SW 1271 (cell line): ENCODE measurements at regions not wholly inside any gene's neighbourhood (a gene's known extent, or its start where the extent isn't known, plus 50 kb on each side); places are given as distances from the start of the nearest gene placed in this dataset.

Source experiments
- DNase-seq, 2 experiments: peaks; one replicate each; lab custom pipeline; 2025; lab: John Stamatoyannopoulos, UW

DNA sequence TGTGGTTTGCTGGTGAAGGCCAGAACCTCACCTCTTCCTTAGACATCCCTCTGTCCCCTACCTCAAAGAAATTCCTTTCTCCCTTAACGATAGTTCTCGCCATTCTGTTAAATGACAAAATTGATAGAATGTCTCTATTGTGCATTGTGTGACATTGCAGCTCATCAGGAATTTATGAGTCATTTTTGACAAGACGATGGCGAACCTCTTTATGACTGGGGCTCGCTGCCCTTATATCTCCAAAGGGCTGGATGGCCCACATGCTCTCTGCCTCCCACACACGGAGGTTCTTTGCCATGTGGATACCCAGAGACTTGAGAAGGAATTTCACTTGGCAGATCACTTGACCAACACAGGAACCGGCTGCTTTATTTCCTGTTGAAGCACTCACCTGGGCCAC lies 66.8 kb upstream of the RPS6KA2 start:
- no peak for DNase-seq

DNA sequence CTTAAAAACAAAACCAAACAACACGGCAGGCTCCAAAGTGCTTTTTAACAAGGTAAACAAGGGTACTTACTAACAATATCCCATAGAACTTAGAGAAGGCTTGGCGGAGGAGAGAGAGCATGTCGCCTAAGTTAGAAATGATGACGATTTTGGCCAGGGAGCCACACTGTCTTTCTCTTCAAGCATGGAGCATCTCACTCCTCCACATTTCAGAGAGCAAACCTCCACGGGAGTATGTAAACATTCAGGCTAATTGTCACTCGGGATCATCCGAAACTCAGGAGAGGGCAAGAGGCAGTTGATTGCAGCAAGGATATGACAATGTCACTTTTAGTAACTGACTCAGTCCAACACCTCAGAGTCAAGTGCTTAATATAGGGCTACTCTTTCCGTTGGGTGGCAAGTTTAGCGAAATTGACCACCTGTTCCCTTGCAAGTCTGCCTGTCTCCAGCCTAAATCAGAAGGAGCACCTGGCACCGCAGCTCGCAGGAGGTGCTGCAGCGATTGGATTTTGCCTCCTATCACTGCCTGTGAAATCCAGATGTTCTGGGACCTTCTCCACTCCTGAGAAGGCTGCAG lies 65.8 kb upstream of the RPS6KA2 start:
- no peak for DNase-seq

DNA sequence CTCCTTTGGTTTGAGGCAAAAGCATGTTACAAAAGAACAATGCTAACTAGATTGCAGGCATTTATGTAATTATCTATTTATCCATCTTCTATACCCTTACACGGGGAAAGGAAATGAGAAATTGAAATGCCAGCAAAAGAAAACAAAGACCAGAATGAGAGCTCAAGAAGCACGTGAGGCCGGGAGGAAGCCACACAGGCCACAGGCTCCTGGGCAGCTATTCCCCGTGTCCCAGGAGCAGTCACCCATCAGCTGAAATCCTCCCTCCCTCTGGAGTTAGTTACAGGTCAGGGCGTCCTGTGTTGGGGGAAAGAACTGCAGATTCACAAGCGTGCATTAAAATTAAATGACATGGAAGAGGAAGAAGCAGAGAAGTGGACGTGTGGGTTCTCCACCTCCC lies 64.7 kb upstream of the RPS6KA2 start:
- no peak for DNase-seq

DNA sequence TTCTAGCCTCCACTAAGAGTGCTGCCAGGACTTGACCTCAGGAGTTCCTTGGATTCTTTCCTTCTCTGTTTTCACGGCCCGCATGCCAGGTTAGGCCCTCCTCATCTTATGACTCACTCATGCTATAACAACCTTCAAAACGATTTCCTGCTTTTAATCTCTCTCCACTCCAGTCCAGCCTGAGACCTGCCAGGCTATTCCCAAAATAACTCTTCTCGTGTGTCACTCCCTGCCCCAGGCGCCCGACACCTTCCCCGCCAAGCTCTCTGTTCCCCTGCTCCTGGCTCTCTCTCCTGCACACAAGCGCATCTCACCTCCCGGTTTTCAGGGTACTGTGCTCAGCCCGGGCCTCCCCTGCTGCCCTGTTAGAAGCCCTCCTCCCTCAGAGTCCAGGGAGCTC lies 64.1 kb upstream of the RPS6KA2 start:
- peak in 1 of 2 experiments; percentile 39 for DNase-seq

DNA sequence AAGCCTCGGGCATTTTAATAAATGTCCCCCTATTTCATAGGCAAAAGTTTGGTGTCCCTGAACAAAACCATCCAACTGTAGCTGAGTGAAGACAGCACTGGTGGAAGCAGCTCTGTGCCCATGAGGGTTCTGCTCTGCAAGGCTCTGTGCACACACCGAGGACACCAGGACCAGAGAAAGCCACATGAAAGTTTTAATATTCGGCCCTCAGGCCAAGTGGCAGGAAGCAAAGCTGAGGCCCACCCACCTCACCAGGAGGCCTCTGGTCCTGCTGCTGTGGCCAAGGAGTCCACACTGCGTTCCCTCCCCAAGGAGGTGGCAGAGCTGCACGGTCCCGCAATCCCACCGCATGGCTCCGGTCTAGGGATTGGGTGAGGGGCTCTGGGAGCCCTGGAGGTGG lies 62.6 kb upstream of the RPS6KA2 start:
- no peak for DNase-seq

DNA sequence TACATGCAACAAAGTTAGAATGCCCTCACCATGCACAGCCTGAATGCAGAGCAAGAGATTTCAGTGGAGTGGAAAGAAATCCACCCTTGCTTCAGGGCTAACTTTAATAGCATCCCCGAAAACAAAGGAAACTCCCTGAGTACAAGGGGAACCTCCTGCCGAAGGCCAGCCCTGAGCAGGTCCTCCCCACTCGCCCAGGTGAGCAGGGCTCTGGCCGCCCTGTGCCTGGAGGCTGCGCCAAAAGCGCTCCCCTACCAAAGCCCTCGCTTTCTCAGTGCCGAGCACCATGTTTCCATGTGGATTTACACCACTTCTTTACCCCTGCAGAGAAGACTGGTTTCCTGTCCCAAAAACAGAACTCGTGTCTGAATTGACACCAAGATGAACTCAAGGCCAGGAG lies 61.9 kb upstream of the RPS6KA2 start:
- DNase-seq: no peak

DNA sequence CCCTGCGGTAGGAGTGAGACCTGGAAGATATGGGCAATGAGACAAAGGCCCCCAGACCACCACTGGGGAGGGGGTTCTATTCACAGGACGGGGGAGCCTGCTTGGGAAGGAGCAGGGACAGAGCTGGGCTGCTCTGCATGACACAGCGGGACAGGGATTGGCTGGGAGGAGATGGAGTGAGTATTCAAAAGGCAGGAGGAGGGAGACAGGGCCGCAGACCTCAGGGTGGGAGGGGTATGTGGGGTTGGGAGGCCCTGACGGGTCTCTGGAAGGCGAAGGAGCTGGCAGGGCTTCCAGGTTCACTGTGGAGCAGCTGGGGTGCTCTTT lies 60.8 kb upstream of the RPS6KA2 start:
- no peak for DNase-seq

DNA sequence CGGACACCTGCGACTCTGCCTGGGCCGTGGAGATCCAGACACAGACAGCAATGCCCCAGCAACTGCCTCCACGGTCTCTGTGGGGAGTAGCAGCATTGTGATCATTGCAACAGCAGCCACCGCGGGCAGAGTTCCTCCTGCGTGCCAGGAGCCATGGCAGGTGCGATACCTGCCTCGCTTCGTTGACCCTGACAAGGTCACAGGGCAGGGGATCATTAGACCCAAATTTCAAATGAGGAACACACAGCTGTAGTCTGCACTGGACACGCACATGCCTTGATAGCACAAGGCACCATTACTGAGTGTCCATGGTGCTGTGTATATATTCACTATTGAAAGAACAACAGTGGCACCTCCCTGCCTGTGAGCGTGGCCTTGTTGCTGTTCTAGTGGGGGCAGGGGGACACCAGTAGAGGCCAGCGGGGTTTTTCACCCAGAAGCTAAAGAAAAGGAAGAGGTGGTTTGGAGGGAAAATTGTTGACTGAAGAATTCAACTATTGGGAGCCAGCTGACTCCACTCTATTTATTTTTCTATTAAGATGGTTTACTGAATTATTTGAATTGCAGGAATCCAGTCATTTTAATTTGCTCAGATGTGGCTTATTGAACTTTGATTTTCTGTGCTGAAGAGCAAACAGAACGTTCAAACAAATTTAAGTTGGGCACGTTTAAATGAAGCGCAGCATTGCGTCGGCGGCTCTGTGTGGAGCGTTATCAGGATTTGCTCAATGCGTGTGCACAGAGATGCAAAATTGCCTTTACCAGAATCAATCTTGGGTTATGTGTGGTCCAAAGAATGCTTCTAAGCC lies 60.2 kb upstream of the RPS6KA2 start:
- DNase-seq: no peak

DNA sequence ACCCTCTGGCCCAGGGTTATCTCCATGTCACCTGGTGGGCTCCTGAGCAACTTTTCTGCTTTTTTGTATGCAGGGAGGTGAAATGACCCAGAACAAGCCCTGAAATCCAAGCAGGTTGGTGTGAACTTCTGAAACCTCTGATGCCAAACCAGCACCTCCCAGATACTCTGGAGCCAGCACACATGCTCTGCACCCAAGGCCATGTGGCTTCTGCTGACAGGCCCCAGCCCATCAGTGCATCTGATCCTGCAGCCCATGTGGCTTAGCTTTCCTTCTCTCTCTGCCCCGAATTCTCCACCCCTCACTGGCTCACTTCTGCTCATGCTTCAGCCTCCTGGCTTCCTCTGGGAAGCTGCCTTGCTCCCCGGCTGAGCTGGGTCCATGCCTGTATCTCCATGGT lies 59.3 kb upstream of the RPS6KA2 start:
- no peak for DNase-seq

DNA sequence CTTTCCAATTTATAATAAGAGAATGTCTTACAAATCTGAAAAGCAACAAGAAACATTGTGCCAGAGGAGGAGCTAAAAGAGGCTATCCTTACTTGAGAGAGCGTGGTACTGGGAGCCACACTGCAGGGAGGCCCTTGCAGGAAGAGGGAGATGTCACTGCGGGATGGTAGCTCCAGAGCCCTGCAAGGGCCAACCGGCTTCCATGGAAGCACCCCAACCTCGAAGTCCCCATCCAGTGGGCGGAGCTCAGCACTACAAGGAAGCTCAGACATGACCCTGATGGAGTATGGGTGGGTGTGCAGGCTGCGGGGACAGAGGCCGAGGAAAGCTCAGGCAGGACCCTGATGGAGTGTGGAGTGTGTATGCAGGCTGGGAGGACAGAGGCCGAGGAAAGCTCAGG lies 57.8 kb upstream of the RPS6KA2 start:
- DNase-seq: no peak

DNA sequence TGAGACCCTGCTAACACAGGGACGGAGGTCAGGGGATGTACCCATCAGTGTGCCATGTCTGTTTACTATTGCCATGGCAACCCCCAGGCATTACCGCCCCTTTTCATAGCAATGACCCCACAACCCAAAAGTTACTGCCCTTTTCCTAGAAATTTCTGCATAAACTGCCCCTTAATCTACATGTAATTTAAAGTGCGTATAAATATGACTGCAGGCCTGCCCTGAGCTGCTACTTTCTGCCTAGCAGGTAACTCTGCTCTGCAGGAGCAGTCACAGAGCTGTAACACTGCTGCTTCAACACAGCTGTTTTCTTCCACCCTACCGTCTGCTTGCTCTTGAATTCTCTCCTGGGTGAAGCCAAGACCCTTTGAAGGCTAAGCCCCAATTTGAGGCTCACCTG lies 57.1 kb upstream of the RPS6KA2 start:
- DNase-seq: no peak

DNA sequence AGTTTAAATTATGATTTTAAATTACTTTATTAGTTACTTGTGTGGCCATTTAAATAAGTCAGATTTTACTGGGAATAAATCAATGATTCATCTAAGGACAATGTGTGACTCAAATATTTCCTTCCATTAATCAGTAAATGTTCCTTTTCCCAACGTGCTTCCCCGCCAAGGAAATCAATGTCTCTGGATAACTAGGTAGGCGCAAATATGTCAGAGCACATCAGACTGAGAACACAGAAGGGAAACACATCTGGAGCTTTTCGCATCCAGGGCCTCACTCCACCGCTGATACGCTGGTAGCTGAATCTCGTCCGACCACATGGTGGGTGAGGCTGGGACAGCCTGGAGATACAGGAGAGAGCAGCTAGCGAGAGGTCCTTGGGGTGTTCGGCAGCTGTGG lies 56.4 kb upstream of the RPS6KA2 start:
- DNase-seq: no peak

DNA sequence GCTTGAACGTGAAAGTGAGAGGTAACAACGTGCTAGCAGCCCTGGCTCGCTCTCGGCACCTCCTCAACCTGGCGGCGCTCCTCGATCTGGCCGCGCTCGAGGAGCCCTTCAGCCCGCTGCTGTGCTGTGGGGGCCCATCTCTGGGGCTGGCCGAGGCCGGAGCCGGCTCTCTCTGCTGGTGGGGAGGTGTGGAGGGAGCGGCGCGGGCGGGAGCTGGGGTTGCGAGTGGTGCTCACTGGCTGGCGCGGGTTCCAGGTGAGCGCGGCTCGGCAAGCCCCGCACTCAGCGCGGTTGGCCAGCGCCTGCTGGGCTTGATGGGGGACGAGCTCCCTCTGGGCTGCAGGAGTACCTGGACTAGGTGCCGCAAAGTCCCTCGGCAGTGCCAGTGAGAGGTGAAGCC lies 52.5 kb upstream of the RPS6KA2 start:
- no peak for DNase-seq

DNA sequence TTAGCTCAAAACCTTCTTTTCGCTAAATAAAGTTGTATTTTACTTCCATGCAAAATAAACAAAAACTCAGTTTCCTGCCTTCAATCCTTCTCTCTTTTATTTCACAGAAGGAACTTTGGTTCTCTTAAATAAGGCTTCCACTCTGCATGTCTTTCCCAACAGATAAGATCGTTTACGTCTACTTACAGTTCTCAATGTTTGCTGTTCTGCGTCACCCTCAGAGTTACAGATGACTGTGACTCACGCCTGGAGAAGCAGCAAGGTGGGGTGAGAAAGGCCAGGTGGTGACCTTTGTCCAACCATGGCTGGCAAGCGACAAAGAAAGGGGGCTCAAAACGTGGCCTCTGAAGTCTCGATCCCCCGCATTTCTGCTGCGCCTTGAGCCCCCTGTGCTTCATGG lies 51.4 kb upstream of the RPS6KA2 start:
- DNase-seq: no peak

DNA sequence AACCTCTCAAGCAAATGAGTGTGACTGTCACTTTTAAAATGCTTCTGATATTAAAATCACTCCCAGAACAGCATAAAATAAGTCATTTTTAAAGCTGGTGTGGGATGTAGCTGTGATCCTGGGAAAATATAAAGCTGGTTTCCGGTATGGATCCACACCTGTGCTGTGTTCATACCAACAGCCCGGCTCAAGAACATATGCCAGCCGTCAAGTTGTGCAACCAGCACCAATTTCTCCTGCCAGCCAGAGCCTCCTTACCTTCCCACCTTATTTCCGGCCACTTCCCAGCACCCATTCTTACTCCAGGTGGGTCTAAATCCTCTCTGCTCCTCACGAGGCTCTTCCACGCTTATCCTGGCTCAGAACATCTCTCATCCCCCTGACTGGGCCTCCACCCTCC lies 50.9 kb upstream of the RPS6KA2 start:
- DNase-seq: no peak
